CD4-positive, alpha-beta T cell (primary cell): ENCODE measurements at regions not wholly inside any gene's neighbourhood (a gene's known extent, or its start where the extent isn't known, plus 50 kb on each side); places are given as distances from the start of the nearest gene placed in this dataset.

ENCODE experiments used
- ATAC-seq: fragments of 200-7000 bp; cut with Tn5 transposase; one replicate; pipeline ENCODE4 v1.10.0; 2022; ENCODE audit warnings: mild to moderate bottlenecking; ENCODE audit not compliant: poor library complexity
- CTCF ChIA-PET: fragments of 350-600 bp; sonication (Branson Sonifier 250); formaldehyde crosslinking; loops from one replicate; lab custom pipeline; 2021; ENCODE audit warnings: antibody characterized with exemption, inconsistent platforms; lab: Charles Lee
- POLR2A ChIA-PET: fragments of 350-600 bp; sonication (Branson Sonifier 250); formaldehyde crosslinking; loops from one replicate; lab custom pipeline; 2021; ENCODE audit warnings: antibody characterized with exemption, inconsistent platforms; lab: Charles Lee
- DNase-seq, 14 experiments: peaks; one replicate each; pipeline ENCODE4 v3.0.0-alpha.2; 2013 to 2020; ENCODE audit warnings: mixed read lengths in 2 of 14
- H3K27ac ChIP-seq, 2 donors: one replicate each; pipeline versions ENCODE4 v1.5.1 to v1.7.0; 2013; ENCODE audit warnings: low read length in 2 of 2, low read depth in 1 of 2, mild to moderate bottlenecking in 1 of 2
- H3K27me3 ChIP-seq, 2 experiments: 1 replicate in 1 of 2; 2 replicates in 1 of 2; pipeline versions ENCODE4 v1.6.1 to v1.7.0; 2013; ENCODE audit warnings: low read length in 2 of 2, control low read depth in 1 of 2, mild to moderate bottlenecking in 1 of 2, moderate library complexity in 1 of 2; ENCODE audit not compliant: insufficient read depth in 2 of 2, control insufficient read depth in 1 of 2
- H3K36me3 ChIP-seq: one replicate; pipeline ENCODE4 v1.6.1; 2013; ENCODE audit warnings: low read length, control low read depth; ENCODE audit not compliant: insufficient read depth
- H3K4me1 ChIP-seq: one replicate; pipeline ENCODE4 v1.6.1; 2013; ENCODE audit warnings: low read length, control low read depth; ENCODE audit not compliant: insufficient read depth
- H3K4me3 ChIP-seq: one replicate; pipeline ENCODE4 v1.5.1; 2013; ENCODE audit warnings: mild to moderate bottlenecking, low read length, moderate library complexity
- H3K9me3 ChIP-seq, 2 experiments: 1 replicate in 1 of 2; 2 replicates in 1 of 2; pipeline versions ENCODE4 v1.6.1 to v1.7.0; 2013; ENCODE audit warnings: low read length in 2 of 2, mild to moderate bottlenecking in 2 of 2, control low read depth in 1 of 2, moderate library complexity in 1 of 2; ENCODE audit not compliant: control insufficient read depth in 1 of 2, insufficient read depth in 1 of 2
- H3K27ac Mint-ChIP-seq: one replicate; pipeline ENCODE4 v1.8.0; 2020; ENCODE audit warnings: mixed read lengths
- H3K27me3 Mint-ChIP-seq: one replicate; pipeline ENCODE4 v1.8.0; 2021; ENCODE audit warnings: mixed read lengths
- H3K36me3 Mint-ChIP-seq: one replicate; pipeline ENCODE4 v1.8.0; 2021; ENCODE audit warnings: low read depth, mixed read lengths
- H3K4me1 Mint-ChIP-seq: one replicate; pipeline ENCODE4 v1.8.0; 2021; ENCODE audit warnings: low read depth, mixed read lengths
- H3K4me3 Mint-ChIP-seq: one replicate; pipeline ENCODE4 v1.8.0; 2020; ENCODE audit warnings: mild to moderate bottlenecking, mixed read lengths
- H3K9me3 Mint-ChIP-seq: one replicate; pipeline ENCODE4 v1.8.0; 2020; ENCODE audit warnings: mixed read lengths
- CTCF ChIP-seq: fragments of 200-600 bp; IDR thresholded peaks from one replicate; pipeline ENCODE4 v1.8.0; 2022; ENCODE audit warnings: antibody characterized with exemption, mild to moderate bottlenecking
- intact Hi-C, 2 experiments: fragments of 100-400 bp; cut with DNase I in 1 of 2; cut with micrococcal nuclease in 1 of 2; formaldehyde crosslinking; loops; one replicate each; pipeline versions ENCODE4 v1.15.1 to v1.9.0; 2023 to 2025; cut with DNase I, micrococcal nuclease

GRCh38 chr14:54342806-54343205 lies 54.0 kb upstream of the CDKN3 start:
- no peak for TF ChIP-seq CTCF
- H3K27me3 ChIP-seq = no peaks in the 10 kb centered on the region
- ChIA-PET POLR2A (no interaction called here), CTCF (interaction anchor here (1.1 kb wide), 1 partner anchor 14 kb away, joined by 3 read pairs; no protein-coding TSS in a partner anchor)
- no peaks in the 10 kb centered on the region for H3K9me3 Mint-ChIP-seq
- H3K4me3 Mint-ChIP-seq = no peak overlapping the region
- H3K4me1 Mint-ChIP-seq = no peaks in the 10 kb centered on the region
- no peak overlapping the region for H3K4me3 ChIP-seq
- H3K27me3 Mint-ChIP-seq = no peaks in the 10 kb centered on the region
- no peak overlapping the region for H3K27ac ChIP-seq
- no peaks in the 10 kb centered on the region for H3K9me3 ChIP-seq
- H3K36me3 ChIP-seq = no peaks in the 10 kb centered on the region
- no peak for ATAC-seq
- no peaks in the 10 kb centered on the region for H3K4me1 ChIP-seq
- H3K27ac Mint-ChIP-seq = no peak overlapping the region
- intact Hi-C loops = loop anchor here in 1 of 2 experiments (10.0 kb wide), 1 partner anchor 1048 kb away; no protein-coding TSS in a partner anchor
- no peak for DNase-seq
- no peaks in the 10 kb centered on the region for H3K36me3 Mint-ChIP-seq

GRCh38 chr14:54343272-54344121 lies 53.3 kb upstream of the CDKN3 start:
- no peak for DNase-seq
- no peaks in the 10 kb centered on the region for H3K27me3 ChIP-seq
- Mint-ChIP-seq H3K9me3 (no peaks in the 10 kb centered on the region), H3K36me3 (no peaks in the 10 kb centered on the region), H3K4me3 (no peak overlapping the region), H3K27ac (no peak overlapping the region), H3K4me1 (no peaks in the 10 kb centered on the region), H3K27me3 (no peaks in the 10 kb centered on the region)
- intact Hi-C loops = loop anchor here in 1 of 2 experiments (10.0 kb wide), 1 partner anchor 1049 kb away; no protein-coding TSS in a partner anchor
- H3K9me3 ChIP-seq = no peaks in the 10 kb centered on the region
- no peak overlapping the region for H3K4me3 ChIP-seq
- H3K27ac ChIP-seq = no peak overlapping the region
- CTCF ChIA-PET = interaction anchor here (1.1 kb wide), 1 partner anchor 15 kb away, joined by 3 read pairs; no protein-coding TSS in a partner anchor
- no peaks in the 10 kb centered on the region for H3K36me3 ChIP-seq
- POLR2A ChIA-PET = no interaction called here
- H3K4me1 ChIP-seq = no peaks in the 10 kb centered on the region
- no peak for TF ChIP-seq CTCF
- no peak for ATAC-seq

- CTCF ChIA-PET = no interaction called here
Measured at GRCh38 chr14:54344445-54344844, 52.4 kb upstream of the CDKN3 start.

More at GRCh38 chr14:54344445-54344844, 52.4 kb upstream of the CDKN3 start:
- DNase-seq (no peak), ATAC-seq (no peak)
- Mint-ChIP-seq H3K27me3 (no peaks in the 10 kb centered on the region), H3K4me1 (no peaks in the 10 kb centered on the region), H3K4me3 (no peak overlapping the region), H3K27ac (no peak overlapping the region), H3K9me3 (no peaks in the 10 kb centered on the region), H3K36me3 (no peaks in the 10 kb centered on the region)
- Histone ChIP-seq H3K4me1 (no peaks in the 10 kb centered on the region), H3K9me3 (no peaks in the 10 kb centered on the region), H3K36me3 (no peaks in the 10 kb centered on the region), H3K4me3 (no peak overlapping the region), H3K27ac (no peak overlapping the region), H3K27me3 (no peaks in the 10 kb centered on the region)
- intact Hi-C loops = loop anchor here in 1 of 2 experiments (10.0 kb wide), 1 partner anchor 1050 kb away; no protein-coding TSS in a partner anchor
- no peak for TF ChIP-seq CTCF
- POLR2A ChIA-PET = no interaction called here
